ENCODE measurements at regions not wholly inside any gene's neighbourhood (a gene's known extent, or its start where the extent isn't known, plus 50 kb on each side); places are given as distances from the start of the nearest gene placed in this dataset.

GRCh38 chr1:70517444-70517843 lies 106.4 kb downstream of the CTH start:
- no peak for DNase-seq (ENCODE audit: low spot score)
- no peaks in the 10 kb centered on the region for H3K36me3 ChIP-seq
- Mint-ChIP-seq H3K36me3 (no peaks in the 10 kb centered on the region), H3K4me3 (no peak overlapping the region), H3K27ac (no peak overlapping the region), H3K27me3 (ENCODE audit: insufficient read depth, low read depth) (no peaks in the 10 kb centered on the region), H3K9me3 (no peaks in the 10 kb centered on the region), H3K4me1 (no peaks in the 10 kb centered on the region)
- H3K4me3 ChIP-seq: no peak overlapping the region
- no peaks in the 10 kb centered on the region for H3F3A ChIP-seq (ENCODE audit: low read depth)
- TF ChIP-seq EZH2phosphoT487 (IDR thresholded peaks at IDR 0.05) (no peak), CTCF (IDR thresholded peaks at IDR 0.05) (no peak), EZH2 (IDR thresholded peaks at IDR 0.05) (no peak)
- no peak overlapping the region for H2AFZ ChIP-seq (replicated peaks)
- H3K4me2 ChIP-seq: no peak overlapping the region
- H3K9me3 ChIP-seq (ENCODE audit: low read depth): no peaks in the 10 kb centered on the region
- peaks cover 2% of the 10 kb centered on the region for H4K20me1 ChIP-seq (ENCODE audit: low read depth)
- no peak overlapping the region for H3K9ac ChIP-seq
- no peak overlapping the region for H3K27ac ChIP-seq
- H3K79me2 ChIP-seq (ENCODE audit: low read depth): no peaks in the 10 kb centered on the region
- no peaks in the 10 kb centered on the region for H3K4me1 ChIP-seq
- H3K27me3 ChIP-seq: no peaks in the 10 kb centered on the region

GRCh38 chr1:70518106-70518505 lies 107.0 kb downstream of the CTH start:
- no peaks in the 10 kb centered on the region for H3K36me3 ChIP-seq
- no peak overlapping the region for H3K9ac ChIP-seq
- no peaks in the 10 kb centered on the region for H3K4me1 ChIP-seq
- H3K9me3 ChIP-seq (ENCODE audit: low read depth): no peaks in the 10 kb centered on the region
- no peak for DNase-seq (ENCODE audit: low spot score)
- no peaks in the 10 kb centered on the region for H3K27me3 Mint-ChIP-seq (ENCODE audit: insufficient read depth, low read depth)
- no peaks in the 10 kb centered on the region for H3K36me3 Mint-ChIP-seq
- H3K27ac Mint-ChIP-seq: no peak overlapping the region
- H4K20me1 ChIP-seq (ENCODE audit: low read depth): peaks cover 2% of the 10 kb centered on the region
- no peak overlapping the region for H3K4me3 ChIP-seq
- no peak overlapping the region for H3K4me3 Mint-ChIP-seq
- peak overlapping the region; percentile 11 for H2AFZ ChIP-seq (replicated peaks)
- TF ChIP-seq EZH2 (IDR thresholded peaks at IDR 0.05) (no peak), CTCF (IDR thresholded peaks at IDR 0.05) (no peak), EZH2phosphoT487 (IDR thresholded peaks at IDR 0.05) (no peak)
- no peaks in the 10 kb centered on the region for H3K27me3 ChIP-seq
- no peaks in the 10 kb centered on the region for H3K79me2 ChIP-seq (ENCODE audit: low read depth)
- H3F3A ChIP-seq (ENCODE audit: low read depth): no peaks in the 10 kb centered on the region
- H3K4me1 Mint-ChIP-seq: no peaks in the 10 kb centered on the region
- H3K4me2 ChIP-seq: no peak overlapping the region
- no peak overlapping the region for H3K27ac ChIP-seq
- H3K9me3 Mint-ChIP-seq: no peaks in the 10 kb centered on the region

GRCh38 chr1:70528590-70529333 lies 117.7 kb downstream of the CTH start:
- H3K9me3 Mint-ChIP-seq: no peaks in the 10 kb centered on the region
- H3K36me3 ChIP-seq: no peaks in the 10 kb centered on the region
- H3K79me2 ChIP-seq (ENCODE audit: low read depth): no peaks in the 10 kb centered on the region
- no peak overlapping the region for H3K4me2 ChIP-seq
- no peak overlapping the region for H3K4me3 ChIP-seq
- no peaks in the 10 kb centered on the region for H3K9me3 ChIP-seq (ENCODE audit: low read depth)
- H3K36me3 Mint-ChIP-seq: no peaks in the 10 kb centered on the region
- H4K20me1 ChIP-seq (ENCODE audit: low read depth): no peaks in the 10 kb centered on the region
- no peak overlapping the region for H3K4me3 Mint-ChIP-seq
- H3K27me3 Mint-ChIP-seq (ENCODE audit: insufficient read depth, low read depth): no peaks in the 10 kb centered on the region
- no peaks in the 10 kb centered on the region for H3K4me1 ChIP-seq
- H3K27me3 ChIP-seq: no peaks in the 10 kb centered on the region
- H3K4me1 Mint-ChIP-seq: no peaks in the 10 kb centered on the region
- peak overlapping the region; percentile 31 for H2AFZ ChIP-seq (replicated peaks)
- no peak overlapping the region for H3K27ac Mint-ChIP-seq
- no peak overlapping the region for H3K27ac ChIP-seq
- no peaks in the 10 kb centered on the region for H3F3A ChIP-seq (ENCODE audit: low read depth)
- TF ChIP-seq CTCF (IDR thresholded peaks at IDR 0.05): peak; percentile 64
- TF ChIP-seq EZH2phosphoT487 (IDR thresholded peaks at IDR 0.05): no peak
- TF ChIP-seq EZH2 (IDR thresholded peaks at IDR 0.05): no peak
- DNase-seq (ENCODE audit: low spot score): peak; percentile 75
- no peak overlapping the region for H3K9ac ChIP-seq
